GM23248 (cell line): ENCODE measurements at regions not wholly inside any gene's neighbourhood (a gene's known extent, or its start where the extent isn't known, plus 50 kb on each side); places are given as distances from the start of the nearest gene placed in this dataset.

Experiments used
- EZH2 ChIP-seq: fragments of 200-600 bp; sonication (generic); IDR thresholded peaks from 2 replicates; pipeline ENCODE4 v1.6.1; 2018; ENCODE audit warnings: antibody characterized with exemption, mild to moderate bottlenecking; ENCODE audit not compliant: insufficient read depth, poor library complexity, severe bottlenecking
- EZH2phosphoT487 ChIP-seq: fragments of 200-600 bp; sonication (generic); IDR thresholded peaks from 2 replicates; pipeline ENCODE4 v1.6.1; 2018; ENCODE audit warnings: antibody characterized with exemption, moderate library complexity, mild to moderate bottlenecking, low read depth; ENCODE audit not compliant: insufficient read depth

DNA sequence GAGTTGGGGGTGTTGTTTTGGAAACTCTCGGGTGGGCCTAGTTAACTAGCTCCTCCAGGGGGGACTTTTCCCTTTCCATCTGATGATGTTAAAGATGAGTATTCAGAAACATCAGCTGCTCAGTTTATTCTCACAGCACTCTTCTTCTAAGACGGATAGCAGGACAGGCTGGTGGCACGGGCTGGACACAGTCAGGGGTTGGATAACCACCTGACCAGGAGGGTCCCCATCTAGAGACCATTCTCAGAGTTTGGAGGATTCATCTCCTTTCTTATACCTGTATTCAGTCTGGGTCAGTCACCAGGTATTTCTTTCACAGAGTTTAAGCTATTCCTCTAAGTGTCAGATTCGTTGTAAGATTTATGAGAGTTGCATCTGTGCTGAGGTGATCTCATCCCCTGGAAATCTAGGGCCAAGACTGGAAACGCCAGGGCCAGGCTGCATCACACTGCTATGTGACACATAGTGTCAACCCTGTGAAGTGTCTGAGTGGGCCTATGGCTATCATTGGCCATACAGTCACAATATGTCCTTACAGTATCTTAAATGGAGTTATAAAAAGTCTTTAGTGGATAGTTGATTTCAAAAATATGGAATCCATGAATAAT is 111.7 kb downstream of the FAM50B start:
- TF ChIP-seq EZH2 = no peak
- no peak for TF ChIP-seq EZH2phosphoT487
